ENCODE measurements at regions not wholly inside any gene's neighbourhood (a gene's known extent, or its start where the extent isn't known, plus 50 kb on each side); places are given as distances from the start of the nearest gene placed in this dataset.

- no peak for ATAC-seq (ENCODE audit: insufficient read depth, low read depth)
- H3K36me3 ChIP-seq (ENCODE audit: insufficient read depth, low read length): no peaks in the 10 kb centered on the region
- H3K4me3 ChIP-seq (ENCODE audit: low read depth in 1 of 2, low read length in 2 of 2): no peak overlapping the region
- TF ChIP-seq EZH2 (IDR thresholded peaks at IDR 0.05; ENCODE audit: borderline replicate concordance, low read depth, low read length, severe bottlenecking): no peak
- DNase-seq: no peak
- no peaks in the 10 kb centered on the region for H4K20me1 ChIP-seq (ENCODE audit: insufficient read depth, low read length)
- H3K27me3 ChIP-seq (ENCODE audit: insufficient read depth, low read length, poor library complexity): no peaks in the 10 kb centered on the region
- no peak overlapping the region for H2AFZ ChIP-seq (ENCODE audit: low read depth, low read length)
- no peaks in the 10 kb centered on the region for H3K4me1 ChIP-seq (ENCODE audit: insufficient read depth, low read length)
- no peak overlapping the region for H3K9ac ChIP-seq (ENCODE audit: low read depth, low read length)
- H3K79me2 ChIP-seq (ENCODE audit: insufficient read depth, low read length): no peaks in the 10 kb centered on the region
- H3K4me2 ChIP-seq (ENCODE audit: insufficient read depth, low read length): no peak overlapping the region
- H3K9me3 ChIP-seq (ENCODE audit: insufficient read depth, low read length, severe bottlenecking): no peaks in the 10 kb centered on the region
- H3K27ac ChIP-seq (ENCODE audit: low read length): no peak overlapping the region
Measured at GRCh38 chr2:234661849-234662248, 165.0 kb upstream of the ARL4C start.

GRCh38 chr2:234661175-234661574 is 164.3 kb upstream of the ARL4C start:
- no peaks in the 10 kb centered on the region for H3K27me3 ChIP-seq (ENCODE audit: insufficient read depth, low read length, poor library complexity)
- no peaks in the 10 kb centered on the region for H3K79me2 ChIP-seq (ENCODE audit: insufficient read depth, low read length)
- H3K36me3 ChIP-seq (ENCODE audit: insufficient read depth, low read length): no peaks in the 10 kb centered on the region
- H3K27ac ChIP-seq (ENCODE audit: low read length): no peak overlapping the region
- H2AFZ ChIP-seq (ENCODE audit: low read depth, low read length): no peak overlapping the region
- H3K4me1 ChIP-seq (ENCODE audit: insufficient read depth, low read length): no peaks in the 10 kb centered on the region
- H3K9me3 ChIP-seq (ENCODE audit: insufficient read depth, low read length, severe bottlenecking): no peaks in the 10 kb centered on the region
- ATAC-seq (ENCODE audit: insufficient read depth, low read depth) (no peak), DNase-seq (no peak)
- H3K4me3 ChIP-seq (ENCODE audit: low read depth in 1 of 2, low read length in 2 of 2): no peak overlapping the region
- no peak overlapping the region for H3K4me2 ChIP-seq (ENCODE audit: insufficient read depth, low read length)
- H3K9ac ChIP-seq (ENCODE audit: low read depth, low read length): no peak overlapping the region
- TF ChIP-seq CTCF (IDR thresholded peaks at IDR 0.05; ENCODE audit: borderline replicate concordance, extremely low read depth, low read length, poor library complexity, severe bottlenecking) (no peak), EZH2 (IDR thresholded peaks at IDR 0.05; ENCODE audit: borderline replicate concordance, low read depth, low read length, severe bottlenecking) (no peak)
- H4K20me1 ChIP-seq (ENCODE audit: insufficient read depth, low read length): no peaks in the 10 kb centered on the region

- DNase-seq (no peak), ATAC-seq (ENCODE audit: insufficient read depth, low read depth) (no peak)
- Histone ChIP-seq H3K4me3 (ENCODE audit: low read depth in 1 of 2, low read length in 2 of 2) (no peak overlapping the region), H3K27ac (ENCODE audit: low read length) (no peak overlapping the region), H3K4me2 (ENCODE audit: insufficient read depth, low read length) (no peak overlapping the region), H2AFZ (ENCODE audit: low read depth, low read length) (no peak overlapping the region), H3K9ac (ENCODE audit: low read depth, low read length) (no peak overlapping the region), H3K36me3 (ENCODE audit: insufficient read depth, low read length) (no peaks in the 10 kb centered on the region), H3K79me2 (ENCODE audit: insufficient read depth, low read length) (no peaks in the 10 kb centered on the region), H3K4me1 (ENCODE audit: insufficient read depth, low read length) (no peaks in the 10 kb centered on the region), H3K9me3 (ENCODE audit: insufficient read depth, low read length, severe bottlenecking) (no peaks in the 10 kb centered on the region), H4K20me1 (ENCODE audit: insufficient read depth, low read length) (no peaks in the 10 kb centered on the region), H3K27me3 (ENCODE audit: insufficient read depth, low read length, poor library complexity) (peaks cover 5% of the 10 kb centered on the region)
- TF ChIP-seq CTCF (IDR thresholded peaks at IDR 0.05; ENCODE audit: borderline replicate concordance, extremely low read depth, low read length, poor library complexity, severe bottlenecking) (no peak), EZH2 (IDR thresholded peaks at IDR 0.05; ENCODE audit: borderline replicate concordance, low read depth, low read length, severe bottlenecking) (no peak)
Measured at GRCh38 chr2:234655706-234656105, 158.8 kb upstream of the ARL4C start.

- DNase-seq (no peak), ATAC-seq (ENCODE audit: insufficient read depth, low read depth) (no peak)
- no peak overlapping the region for H2AFZ ChIP-seq (ENCODE audit: low read depth, low read length)
- no peaks in the 10 kb centered on the region for H3K4me1 ChIP-seq (ENCODE audit: insufficient read depth, low read length)
- H3K9me3 ChIP-seq (ENCODE audit: insufficient read depth, low read length, severe bottlenecking): no peaks in the 10 kb centered on the region
- no peak overlapping the region for H3K4me3 ChIP-seq (ENCODE audit: low read depth in 1 of 2, low read length in 2 of 2)
- H3K4me2 ChIP-seq (ENCODE audit: insufficient read depth, low read length): no peak overlapping the region
- H3K36me3 ChIP-seq (ENCODE audit: insufficient read depth, low read length): no peaks in the 10 kb centered on the region
- H3K27me3 ChIP-seq (ENCODE audit: insufficient read depth, low read length, poor library complexity): peaks cover 8% of the 10 kb centered on the region
- H3K9ac ChIP-seq (ENCODE audit: low read depth, low read length): no peak overlapping the region
- H3K79me2 ChIP-seq (ENCODE audit: insufficient read depth, low read length): no peaks in the 10 kb centered on the region
- no peaks in the 10 kb centered on the region for H4K20me1 ChIP-seq (ENCODE audit: insufficient read depth, low read length)
- no peak overlapping the region for H3K27ac ChIP-seq (ENCODE audit: low read length)
- TF ChIP-seq EZH2 (IDR thresholded peaks at IDR 0.05; ENCODE audit: borderline replicate concordance, low read depth, low read length, severe bottlenecking) (no peak), CTCF (IDR thresholded peaks at IDR 0.05; ENCODE audit: borderline replicate concordance, extremely low read depth, low read length, poor library complexity, severe bottlenecking) (no peak)
Measured at GRCh38 chr2:234650911-234651310, 154.0 kb upstream of the ARL4C start.

Data from DND-41 (cell line).